NCI-H524 treated with DMSO at 0.1 percent for 48 hours (cell line): ENCODE measurements at regions not wholly inside any gene's neighbourhood (a gene's known extent, or its start where the extent isn't known, plus 50 kb on each side); places are given as distances from the start of the nearest gene placed in this dataset.

Experiments
- DNase-seq: peaks from one replicate; lab custom pipeline; 2025; lab: John Stamatoyannopoulos, UW

- DNase-seq = no peak
Observed at GRCh38 chr10:44030738-44031137, 354.2 kb downstream of the CXCL12 start.

- DNase-seq = no peak
Observed at GRCh38 chr10:44030132-44030531, 354.8 kb downstream of the CXCL12 start.

- DNase-seq = no peak
Observed at GRCh38 chr10:44028384-44029137, 356.3 kb downstream of the CXCL12 start.

- no peak for DNase-seq
Observed at GRCh38 chr10:44024356-44025116, 360.4 kb downstream of the CXCL12 start.

GRCh38 chr10:44023517-44023916 is 361.4 kb downstream of the CXCL12 start:
- no peak for DNase-seq

GRCh38 chr10:44022203-44022602 is 362.7 kb downstream of the CXCL12 start:
- DNase-seq = no peak

GRCh38 chr10:44020322-44021111 is 364.4 kb downstream of the CXCL12 start:
- no peak for DNase-seq

- DNase-seq = no peak
Observed at GRCh38 chr10:44017483-44018145, 367.3 kb downstream of the CXCL12 start.

- DNase-seq = no peak
Observed at GRCh38 chr10:44016589-44017482, 368.1 kb downstream of the CXCL12 start.

- DNase-seq = no peak
Observed at GRCh38 chr10:44015702-44016500, 367.2 kb upstream of the ZNF32 start.

- DNase-seq = no peak
Observed at GRCh38 chr10:44014644-44015250, 366.1 kb upstream of the ZNF32 start.

GRCh38 chr10:44013981-44014380 is 365.3 kb upstream of the ZNF32 start:
- no peak for DNase-seq

- no peak for DNase-seq
Observed at GRCh38 chr10:44012921-44013320, 364.2 kb upstream of the ZNF32 start.

GRCh38 chr10:44011603-44011981 is 362.9 kb upstream of the ZNF32 start:
- no peak for DNase-seq

- no peak for DNase-seq
Observed at GRCh38 chr10:44010873-44011602, 362.4 kb upstream of the ZNF32 start.

GRCh38 chr10:44009891-44010632 is 361.4 kb upstream of the ZNF32 start:
- DNase-seq = no peak

- DNase-seq = no peak
Observed at GRCh38 chr10:44008917-44009709, 360.4 kb upstream of the ZNF32 start.
